SU-DHL-6 (cell line): ENCODE measurements at regions not wholly inside any gene's neighbourhood (a gene's known extent, or its start where the extent isn't known, plus 50 kb on each side); places are given as distances from the start of the nearest gene placed in this dataset.

ENCODE experiments used
- H2AFZ ChIP-seq: fragments of 200-600 bp; sonication (generic); 2 replicates; pipeline ENCODE4 v1.6.1; 2014; ENCODE audit warnings: low read depth, mild to moderate bottlenecking, moderate library complexity, mixed read lengths, antibody characterized with exemption, low read length; ENCODE audit not compliant: severe bottlenecking
- H3F3A ChIP-seq: fragments of 200-600 bp; shearing (Covaris generic); 2 replicates; pipeline ENCODE4 v1.6.0; 2016; ENCODE audit warnings: antibody characterized with exemption, mild to moderate bottlenecking; ENCODE audit not compliant: insufficient read depth
- H3K27ac ChIP-seq: fragments of 200-600 bp; sonication (generic); 2 replicates; pipeline ENCODE4 v1.5.1; 2016; ENCODE audit warnings: low read depth, mild to moderate bottlenecking, low read length, moderate library complexity, mixed read lengths
- H3K27me3 ChIP-seq: fragments of 200-600 bp; sonication (generic), shearing (Covaris generic); 2 replicates; pipeline ENCODE4 v1.6.0; 2014; ENCODE audit warnings: mild to moderate bottlenecking, low read length
- H3K36me3 ChIP-seq: fragments of 200-600 bp; sonication (generic); 2 replicates; pipeline ENCODE4 v1.6.1; 2014; ENCODE audit warnings: mild to moderate bottlenecking, low read length, mixed read lengths
- H3K4me2 ChIP-seq: fragments of 300-600, 200-600 bp; shearing (Covaris generic), sonication (generic); 2 replicates; pipeline ENCODE4 v1.6.0; 2014; ENCODE audit warnings: low read length, low read depth, mild to moderate bottlenecking; ENCODE audit not compliant: poor library complexity, severe bottlenecking
- H3K4me3 ChIP-seq: fragments of 200-600 bp; sonication (generic); 2 replicates; pipeline ENCODE4 v1.5.1; 2014; ENCODE audit warnings: antibody characterized with exemption, low read length, mild to moderate bottlenecking, mixed read lengths; ENCODE audit not compliant: insufficient read depth, poor library complexity, severe bottlenecking
- H3K79me2 ChIP-seq: fragments of 200-600 bp; sonication (generic); 2 replicates; pipeline ENCODE4 v1.6.1; 2014; ENCODE audit warnings: mild to moderate bottlenecking, low read length, moderate library complexity; ENCODE audit not compliant: insufficient read depth
- H3K9ac ChIP-seq: fragments of 200-600 bp; sonication (generic); 2 replicates; pipeline ENCODE4 v1.7.0; 2014; ENCODE audit warnings: mild to moderate bottlenecking, low read length
- H3K9me2 ChIP-seq: fragments of 200-600 bp; sonication (generic); replicated peaks from 2 replicates; pipeline ENCODE4 v1.6.1; 2014; ENCODE audit warnings: low read length; ENCODE audit not compliant: insufficient read depth
- H3K9me3 ChIP-seq: fragments of 200-600 bp; sonication (generic); 2 replicates; pipeline ENCODE4 v1.6.1; 2014; ENCODE audit warnings: low read length, mixed read lengths; ENCODE audit not compliant: insufficient read depth
- H4K20me1 ChIP-seq: fragments of 200-600 bp; sonication (generic); 2 replicates; pipeline ENCODE4 v1.6.1; 2014; ENCODE audit warnings: low read depth, mild to moderate bottlenecking, antibody characterized with exemption, low read length, moderate library complexity, mixed read lengths
- CTCF ChIP-seq: fragments of 200-600 bp; sonication (generic); IDR thresholded peaks from one replicate; pipeline ENCODE4 v1.5.1; 2017; ENCODE audit warnings: antibody characterized with exemption, mild to moderate bottlenecking, low read length, moderate library complexity; ENCODE audit not compliant: insufficient read depth, poor library complexity, severe bottlenecking
- EZH2phosphoT487 ChIP-seq: fragments of 200-600 bp; sonication (generic), shearing (Covaris generic); conservative IDR thresholded peaks from 2 replicates; pipeline ENCODE4 v1.6.1; 2018; ENCODE audit warnings: mild to moderate bottlenecking, antibody characterized with exemption, low read length, moderate library complexity, mixed read lengths

GRCh38 chr21:15421441-15421881, 308.3 kb upstream of the USP25 start:
- Histone ChIP-seq H3K27ac (no peak overlapping the region), H3K36me3 (no peaks in the 10 kb centered on the region), H3F3A (no peaks in the 10 kb centered on the region), H3K9ac (no peak overlapping the region), H3K9me2 (no peaks in the 10 kb centered on the region), H3K4me2 (no peak overlapping the region), H3K4me3 (no peak overlapping the region), H2AFZ (no peak overlapping the region), H3K27me3 (no peaks in the 10 kb centered on the region), H3K9me3 (no peaks in the 10 kb centered on the region), H4K20me1 (no peaks in the 10 kb centered on the region), H3K79me2 (no peaks in the 10 kb centered on the region)
- TF ChIP-seq CTCF (no peak), EZH2phosphoT487 (no peak)

DNA sequence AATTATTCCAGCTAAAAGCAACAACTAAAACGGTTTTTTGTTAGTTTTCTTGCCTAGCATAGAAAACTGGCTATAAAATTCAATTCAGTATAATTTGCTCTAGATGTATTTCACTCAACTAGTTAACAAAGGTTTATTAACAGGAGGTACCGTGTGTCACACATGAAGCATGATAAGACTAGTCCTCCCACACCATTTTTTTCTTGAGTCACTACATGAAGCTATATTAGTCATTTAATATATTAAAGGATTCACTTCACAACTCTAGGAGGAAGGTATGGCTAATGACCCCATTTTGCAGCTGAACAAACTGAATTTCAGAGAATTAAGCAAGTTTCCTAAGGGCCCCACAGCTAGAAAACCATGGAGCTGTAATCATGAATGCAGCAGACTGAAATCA, 307.8 kb upstream of the USP25 start:
- H3K27me3 ChIP-seq, result no peaks in the 10 kb centered on the region
- no peaks in the 10 kb centered on the region for H3K9me2 ChIP-seq
- H2AFZ ChIP-seq, result no peak overlapping the region
- H4K20me1 ChIP-seq, result no peaks in the 10 kb centered on the region
- no peak overlapping the region for H3K9ac ChIP-seq
- no peaks in the 10 kb centered on the region for H3K36me3 ChIP-seq
- H3K27ac ChIP-seq, result no peak overlapping the region
- TF ChIP-seq EZH2phosphoT487 (no peak), CTCF (no peak)
- no peaks in the 10 kb centered on the region for H3F3A ChIP-seq
- no peaks in the 10 kb centered on the region for H3K79me2 ChIP-seq
- no peak overlapping the region for H3K4me2 ChIP-seq
- no peak overlapping the region for H3K4me3 ChIP-seq
- no peaks in the 10 kb centered on the region for H3K9me3 ChIP-seq

GRCh38 chr21:15422783-15423182, 307.0 kb upstream of the USP25 start:
- Histone ChIP-seq H2AFZ (no peak overlapping the region), H3K9me2 (no peaks in the 10 kb centered on the region), H3K4me2 (no peak overlapping the region), H3K36me3 (no peaks in the 10 kb centered on the region), H4K20me1 (no peaks in the 10 kb centered on the region), H3K27me3 (no peaks in the 10 kb centered on the region), H3K79me2 (no peaks in the 10 kb centered on the region), H3K27ac (no peak overlapping the region), H3F3A (no peaks in the 10 kb centered on the region), H3K4me3 (no peak overlapping the region), H3K9ac (no peak overlapping the region), H3K9me3 (no peaks in the 10 kb centered on the region)
- TF ChIP-seq EZH2phosphoT487 (no peak), CTCF (no peak)
